ENCODE measurements at regions not wholly inside any gene's neighbourhood (a gene's known extent, or its start where the extent isn't known, plus 50 kb on each side); places are given as distances from the start of the nearest gene placed in this dataset.

DNA sequence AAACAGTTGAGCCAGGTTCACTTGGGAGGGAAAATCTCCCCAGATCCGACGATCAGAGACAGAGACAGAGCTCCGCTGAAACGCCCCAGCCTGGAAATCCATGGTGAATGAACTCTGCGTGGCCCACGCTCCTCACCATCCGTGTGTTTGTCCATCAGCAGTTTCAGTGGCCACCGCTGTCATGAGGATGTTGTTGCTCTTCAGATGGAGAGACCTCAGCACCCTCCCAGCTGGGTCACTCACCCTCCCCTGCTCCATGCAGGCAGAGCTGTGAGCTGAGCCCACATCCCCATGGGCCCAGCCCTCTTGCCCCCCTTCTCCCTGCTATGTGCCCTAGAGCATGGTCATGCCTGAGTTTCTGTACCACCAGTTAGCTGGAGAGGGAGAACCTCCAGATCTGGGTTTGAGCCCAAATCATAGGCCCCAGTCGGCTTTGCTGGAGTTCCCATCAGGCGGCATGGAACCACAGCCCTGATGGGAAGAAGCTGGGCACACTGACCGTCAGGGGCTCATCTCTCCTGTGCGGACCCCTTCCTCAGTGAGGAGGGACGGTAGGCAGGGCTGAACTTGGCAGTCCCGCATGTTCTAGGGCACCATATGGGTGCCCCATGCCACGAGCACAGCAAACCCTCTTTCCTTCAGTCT is 154.4 kb upstream of the COL5A1 start:
- DNase-seq (ENCODE audit: low spot score): no peak

DNA sequence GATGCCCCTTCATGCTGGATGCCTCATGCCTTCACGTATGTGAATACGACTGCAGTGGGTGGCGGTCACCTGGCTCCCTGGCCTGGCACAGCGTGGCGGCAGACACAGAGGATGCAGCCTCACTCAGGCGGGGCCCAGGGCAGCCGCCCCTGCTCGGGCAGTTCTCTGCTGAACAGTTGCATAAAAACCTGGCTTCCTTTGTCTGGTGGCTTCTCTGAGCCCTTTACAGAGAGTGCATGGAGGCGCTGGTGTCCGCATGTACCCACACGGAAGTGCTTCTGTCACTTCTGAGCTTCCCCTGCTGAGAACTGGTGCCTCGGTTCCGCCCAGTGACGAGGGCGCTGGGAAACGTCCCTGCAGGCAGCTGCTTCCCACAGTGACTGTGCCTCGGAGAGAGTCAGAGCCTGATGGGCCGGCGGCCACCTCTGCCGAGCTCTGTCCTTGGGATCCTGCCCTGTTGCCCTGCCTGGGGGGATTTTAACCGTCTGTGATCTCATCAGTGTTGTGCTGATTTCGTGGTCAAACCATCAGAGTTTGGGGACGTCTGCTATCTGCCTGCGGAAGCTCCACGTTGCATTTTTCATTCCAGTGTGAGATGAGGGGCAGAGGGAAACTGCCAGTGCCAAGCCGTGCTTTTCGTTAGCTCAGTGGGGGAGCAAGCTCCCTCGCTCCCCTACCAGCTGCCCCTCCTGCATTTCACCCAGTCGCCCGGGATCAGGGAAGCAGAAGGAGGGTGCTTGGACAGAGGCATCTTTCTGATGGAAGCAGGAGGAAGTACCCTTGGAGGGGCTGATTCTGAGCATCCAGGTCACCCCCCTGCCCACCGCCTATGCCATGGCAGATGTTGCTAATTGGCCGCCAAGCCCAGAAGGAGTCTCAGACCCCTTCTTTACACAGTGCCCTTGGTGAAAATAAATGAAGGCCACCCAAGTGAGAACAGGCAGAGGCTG is 153.0 kb upstream of the COL5A1 start:
- no peak for DNase-seq (ENCODE audit: low spot score)

DNA sequence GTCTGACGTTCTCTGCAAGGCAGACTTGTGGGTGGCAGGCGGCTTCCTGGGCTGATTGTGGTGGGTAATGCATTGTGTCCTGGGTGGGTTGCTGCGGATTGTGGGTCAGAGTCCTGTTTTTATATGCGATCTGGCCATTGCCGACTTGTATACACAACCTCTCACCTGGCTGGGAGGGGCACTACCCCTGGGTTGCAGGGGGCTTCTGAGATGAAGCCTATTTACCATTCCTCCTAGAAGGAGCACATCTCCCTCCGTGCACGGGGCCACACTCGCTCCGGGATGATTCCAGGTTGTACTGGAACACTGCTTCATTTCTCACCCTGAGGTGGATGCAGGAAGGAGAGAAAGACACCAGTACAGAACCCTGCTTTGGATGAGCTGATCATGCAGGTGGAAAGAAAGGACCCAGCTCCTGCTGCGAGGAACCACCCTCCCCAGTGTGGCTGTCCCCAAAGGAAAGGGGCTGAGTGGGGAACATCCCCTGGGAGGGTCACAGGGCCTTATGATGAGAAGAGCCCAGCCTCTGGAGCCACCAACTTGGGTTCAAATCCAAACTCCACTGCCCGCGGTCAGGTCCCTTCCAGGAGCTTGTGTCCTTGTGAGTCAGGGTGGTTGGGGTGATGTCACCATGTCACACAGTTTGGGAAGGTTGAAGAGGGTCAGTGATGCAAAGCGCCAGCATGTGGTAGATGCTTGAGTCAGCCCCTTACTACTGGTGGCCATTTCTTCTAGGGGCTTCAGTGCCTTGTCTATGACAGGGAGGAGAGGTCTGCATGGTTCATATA is 151.8 kb upstream of the COL5A1 start:
- DNase-seq (ENCODE audit: low spot score): no peak

DNA sequence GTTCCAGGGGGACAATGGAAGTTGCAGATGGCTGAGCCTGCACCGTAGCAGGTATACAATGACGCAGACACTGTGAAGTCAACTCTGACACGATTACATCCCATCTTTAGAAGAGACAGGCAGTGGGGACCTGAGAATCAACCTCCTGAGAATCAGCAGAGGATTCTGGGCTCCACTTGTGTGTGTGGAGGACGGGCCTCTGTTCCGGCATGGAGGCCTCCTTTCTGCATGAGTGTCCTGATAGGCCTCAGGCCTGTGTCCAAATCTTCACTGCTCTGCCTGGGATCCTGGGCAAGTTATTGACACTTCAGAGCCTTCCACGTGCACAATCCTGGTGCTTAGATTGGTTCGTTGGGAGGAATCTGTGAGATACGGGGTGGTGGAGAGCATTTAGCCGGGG is 151.2 kb upstream of the COL5A1 start:
- no peak for DNase-seq (ENCODE audit: low spot score)

DNA sequence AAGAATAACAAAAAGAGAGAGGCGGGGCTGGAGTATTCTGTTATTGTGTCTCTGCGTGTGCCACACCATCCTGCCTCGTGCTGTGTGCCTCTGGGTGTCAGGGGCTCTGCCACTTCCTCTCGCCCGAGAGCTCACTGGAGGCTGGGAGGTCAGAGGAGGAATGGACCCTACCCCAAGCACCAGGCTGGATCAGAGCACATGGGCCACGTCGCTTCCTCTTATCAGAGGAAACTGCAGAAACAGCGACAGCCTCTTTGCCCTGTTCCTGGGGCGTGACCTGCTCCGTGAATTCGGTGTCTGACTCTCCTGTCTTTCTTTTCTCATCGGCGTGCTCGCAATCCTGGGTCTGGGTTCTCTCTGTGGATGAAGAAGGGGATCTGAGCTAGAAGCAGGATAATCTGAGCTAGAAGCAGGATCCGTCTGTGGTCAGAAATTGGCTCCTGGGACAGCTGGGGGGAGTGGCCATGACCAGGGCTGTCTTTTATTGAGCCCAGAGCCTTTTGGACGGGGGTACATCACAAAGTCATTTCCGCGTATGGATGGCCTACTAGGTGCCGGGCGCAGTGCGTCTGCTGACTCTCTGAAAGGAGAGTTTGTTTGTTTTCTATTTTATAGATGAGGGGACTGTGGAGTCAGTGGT is 150.3 kb upstream of the COL5A1 start:
- DNase-seq (ENCODE audit: low spot score): no peak

DNA sequence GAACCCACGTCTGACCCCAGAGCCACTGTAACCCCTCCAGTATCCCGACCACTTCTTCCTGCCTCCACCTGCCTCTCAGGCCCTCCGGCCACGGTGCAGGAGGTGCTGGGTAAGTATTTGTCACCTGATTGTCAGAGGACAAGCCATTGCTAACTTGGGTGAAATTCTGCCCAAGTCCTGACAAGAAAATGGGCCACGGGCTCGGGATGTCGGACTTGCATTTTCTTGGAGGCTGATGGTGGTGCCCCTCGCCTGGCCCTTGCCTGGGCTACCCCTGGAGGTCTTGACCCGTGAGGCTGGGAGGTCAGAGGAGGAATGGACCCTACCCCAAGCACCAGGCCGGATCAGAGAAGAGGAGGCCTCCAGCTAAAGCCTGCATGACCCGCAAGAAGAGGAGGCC is 149.7 kb upstream of the COL5A1 start:
- DNase-seq (ENCODE audit: low spot score): no peak

DNA sequence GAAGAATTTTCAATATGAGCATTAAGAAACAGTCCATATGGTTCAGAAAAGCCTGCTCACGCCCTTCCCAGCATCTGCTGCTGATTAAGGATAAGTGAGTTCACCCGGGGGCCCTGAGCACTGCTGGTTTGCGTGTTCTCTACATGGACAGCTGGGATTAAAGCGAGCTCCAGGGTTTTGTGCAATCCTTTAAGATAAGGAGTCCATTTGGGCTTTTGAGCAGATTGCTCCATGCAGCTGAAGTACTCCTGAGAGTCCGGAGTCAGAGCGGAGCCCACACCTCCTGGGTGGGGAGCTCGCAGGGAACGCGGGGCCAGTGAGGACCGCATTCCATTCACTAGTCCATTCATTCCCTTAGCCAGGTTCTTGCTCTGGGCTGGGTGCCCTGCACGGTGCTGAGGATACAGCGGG is 149.3 kb upstream of the COL5A1 start:
- DNase-seq (ENCODE audit: low spot score): peak; percentile 82

DNA sequence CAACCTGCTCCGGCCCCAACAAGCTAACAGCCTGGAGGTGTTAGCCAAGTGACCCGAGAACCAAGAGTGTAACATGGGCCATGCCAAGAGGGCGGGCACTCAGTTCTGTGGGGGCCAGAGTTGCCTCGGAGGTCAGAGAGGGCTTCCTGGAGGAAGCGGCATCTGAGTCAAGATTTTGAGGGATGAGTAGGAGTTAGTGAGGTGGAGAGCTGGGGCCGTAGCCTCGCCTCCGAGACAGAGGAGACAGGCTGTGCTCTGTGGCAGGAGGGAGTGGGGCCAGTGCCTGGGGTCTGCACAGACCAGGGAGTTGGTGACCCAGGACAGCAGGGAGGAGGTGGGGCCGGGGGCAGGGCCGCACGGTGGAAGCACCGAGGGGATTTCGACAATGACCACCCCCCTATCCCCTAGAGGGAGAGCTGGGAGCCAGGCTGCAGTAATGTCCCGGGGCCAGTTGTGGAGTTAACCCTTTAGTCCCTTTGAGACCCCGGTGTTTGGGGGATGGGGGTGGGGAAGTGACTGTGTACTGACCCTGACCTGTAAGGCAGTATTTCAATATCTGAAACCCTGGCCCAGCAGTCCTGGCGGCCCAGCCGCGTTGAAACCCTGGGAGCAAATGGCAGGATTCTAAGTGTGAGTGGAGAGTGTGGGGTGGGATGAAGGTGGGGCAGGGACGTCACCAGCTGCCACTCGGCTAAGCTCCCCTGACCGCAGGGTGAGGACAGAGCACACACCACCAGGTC is 148.7 kb upstream of the COL5A1 start:
- DNase-seq (ENCODE audit: low spot score): no peak

DNA sequence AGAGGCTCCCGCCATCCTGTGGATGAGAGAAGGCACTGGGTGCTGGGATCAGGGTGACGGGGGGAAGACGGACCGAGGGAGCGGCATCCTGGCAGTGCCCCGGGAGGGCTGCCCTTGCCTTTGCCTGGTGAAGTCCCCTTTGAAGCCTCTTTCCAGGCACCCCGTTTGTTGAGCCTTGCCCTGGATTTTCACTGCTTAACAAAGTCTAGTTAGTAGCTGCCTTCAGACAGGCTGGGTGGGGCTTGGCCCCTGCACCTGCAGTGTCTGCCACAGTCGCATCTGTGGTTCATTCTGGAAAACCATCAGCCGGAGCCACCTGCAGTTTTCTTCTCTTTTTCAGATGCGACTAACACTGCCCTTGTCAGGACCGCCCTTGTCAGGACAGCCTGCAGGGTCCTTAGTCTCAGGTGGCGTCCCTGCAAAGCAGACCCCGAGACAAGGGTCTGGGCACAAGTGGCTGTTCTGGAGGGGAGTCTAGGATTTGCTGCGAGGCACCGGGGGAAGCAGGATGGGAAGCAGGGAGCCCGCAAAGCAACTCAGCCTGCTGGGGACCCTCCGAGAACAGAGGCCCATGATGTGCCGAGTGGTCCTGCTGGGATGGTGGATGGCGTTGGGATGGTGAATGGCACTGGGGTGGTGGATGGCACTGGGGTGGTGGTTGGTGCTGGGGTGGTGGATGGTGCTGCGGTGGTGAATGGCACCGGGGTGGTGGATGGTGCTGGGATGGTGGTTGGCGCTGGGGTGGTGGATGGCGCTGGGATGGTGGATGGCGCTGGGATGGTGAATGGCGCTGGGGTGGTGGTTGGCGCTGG is 147.9 kb upstream of the COL5A1 start:
- DNase-seq (ENCODE audit: low spot score): no peak

DNA sequence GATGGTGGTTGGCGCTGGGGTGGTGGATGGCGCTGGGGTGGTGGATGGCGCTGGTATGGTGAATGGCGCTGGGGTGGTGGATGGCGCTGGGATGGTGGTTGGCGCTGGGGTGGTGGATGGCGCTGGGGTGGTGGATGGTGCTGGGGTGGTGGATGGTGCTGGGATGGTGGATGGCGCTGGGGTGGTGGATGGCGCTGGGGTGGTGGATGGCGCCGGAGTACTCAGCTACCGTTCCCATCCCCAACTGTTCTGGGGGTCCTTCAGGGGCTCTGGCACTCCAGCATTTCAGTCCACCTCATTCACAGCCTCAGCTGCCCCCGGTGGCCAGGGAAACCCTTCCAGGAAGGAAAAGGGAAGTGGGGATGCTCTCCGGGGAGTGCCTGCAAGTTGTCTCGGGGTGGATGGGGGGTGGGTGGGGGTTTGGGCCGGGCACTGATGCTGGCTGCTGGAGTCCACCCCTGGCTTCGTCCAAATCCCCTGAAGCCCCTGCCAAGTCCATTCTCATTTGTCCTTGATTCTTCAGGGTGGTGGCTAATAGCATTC is 147.3 kb upstream of the COL5A1 start:
- no peak for DNase-seq (ENCODE audit: low spot score)

DNA sequence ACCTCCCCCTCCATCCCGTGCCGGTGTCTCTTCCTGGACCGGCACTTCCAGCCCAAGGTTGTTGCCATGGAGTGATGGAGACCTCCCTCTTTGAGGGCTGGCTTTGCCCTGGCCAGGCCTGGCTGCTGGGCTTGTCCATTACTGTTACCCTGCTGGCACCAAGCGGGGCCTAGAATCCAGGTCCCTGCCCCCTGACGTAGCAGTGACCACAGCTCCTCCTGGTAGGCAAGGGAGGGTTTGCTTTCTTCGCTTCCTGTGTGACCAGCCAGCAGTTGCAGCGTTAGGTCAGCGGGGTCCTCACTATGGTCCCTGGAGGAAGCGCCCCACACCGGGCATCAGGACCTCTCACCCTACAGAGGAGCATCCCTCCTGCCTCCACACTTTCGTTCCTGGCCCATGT is 146.7 kb upstream of the COL5A1 start:
- DNase-seq (ENCODE audit: low spot score): no peak

DNA sequence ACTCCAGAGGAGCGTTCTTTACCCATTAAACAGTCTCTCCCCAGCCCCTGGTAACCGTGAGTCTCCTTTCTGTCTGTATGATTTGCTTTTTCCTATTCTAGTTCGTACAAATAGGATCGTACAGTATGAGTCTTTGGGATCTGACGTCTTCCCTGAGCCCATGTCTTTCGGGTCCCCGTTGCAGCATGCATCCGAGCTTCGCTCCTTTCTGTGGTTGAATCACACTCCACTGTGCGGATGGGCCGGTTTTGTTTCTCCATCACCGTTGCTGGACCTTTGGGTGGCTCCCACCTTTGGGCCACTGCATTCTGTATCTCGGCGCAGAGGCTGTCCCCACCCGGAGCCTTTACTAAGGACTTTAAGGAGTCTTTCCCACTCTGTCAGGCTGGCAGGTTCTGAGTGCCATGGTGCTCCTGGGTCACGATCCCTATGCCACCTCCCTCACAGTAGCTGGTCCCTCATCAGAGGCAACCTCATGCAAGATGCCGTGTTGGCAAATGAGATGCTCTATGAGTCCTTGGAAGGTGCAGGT is 145.7 kb upstream of the COL5A1 start:
- no peak for DNase-seq (ENCODE audit: low spot score)

DNA sequence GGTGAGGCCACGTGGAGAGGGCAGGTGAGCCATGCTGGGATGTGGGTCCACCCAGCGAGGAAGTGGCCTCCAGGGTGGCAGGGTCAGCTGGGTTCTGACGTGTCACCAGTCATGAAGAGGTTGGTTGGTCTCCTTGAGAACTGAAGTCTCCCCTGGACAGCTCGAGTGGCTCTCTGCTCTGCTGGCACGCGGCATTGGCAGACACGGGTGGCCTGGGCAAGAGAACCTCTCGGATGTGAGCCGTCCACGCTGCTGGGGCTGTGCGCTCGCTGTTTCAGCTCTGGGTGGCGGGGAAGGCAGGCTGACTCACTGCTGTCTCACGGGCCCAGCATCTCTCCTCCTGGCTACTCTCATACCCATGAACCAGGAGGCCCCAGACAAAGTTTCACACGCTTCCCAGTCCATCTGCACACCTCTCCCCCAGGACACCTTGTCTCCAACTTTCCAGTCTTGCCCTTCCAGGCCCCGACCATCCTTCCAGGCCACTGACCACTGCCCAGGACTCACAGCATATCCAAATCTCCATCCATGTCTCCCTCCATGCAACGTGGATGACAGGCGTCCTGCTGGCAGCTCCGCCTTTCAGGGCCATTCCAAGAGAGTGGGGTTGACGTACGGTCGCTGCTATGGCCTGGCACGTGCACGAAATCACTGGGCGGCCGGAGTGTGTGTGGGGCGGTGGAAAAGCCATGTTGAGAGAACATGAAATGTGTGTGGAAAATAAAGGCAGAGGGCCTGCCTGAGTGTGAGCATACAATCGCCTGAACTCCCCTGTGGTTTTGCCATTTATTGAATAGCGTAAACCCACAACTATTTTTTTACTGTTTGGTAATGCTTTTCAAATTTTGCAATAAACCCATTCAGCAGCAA is 145.0 kb upstream of the COL5A1 start:
- no peak for DNase-seq (ENCODE audit: low spot score)

DNA sequence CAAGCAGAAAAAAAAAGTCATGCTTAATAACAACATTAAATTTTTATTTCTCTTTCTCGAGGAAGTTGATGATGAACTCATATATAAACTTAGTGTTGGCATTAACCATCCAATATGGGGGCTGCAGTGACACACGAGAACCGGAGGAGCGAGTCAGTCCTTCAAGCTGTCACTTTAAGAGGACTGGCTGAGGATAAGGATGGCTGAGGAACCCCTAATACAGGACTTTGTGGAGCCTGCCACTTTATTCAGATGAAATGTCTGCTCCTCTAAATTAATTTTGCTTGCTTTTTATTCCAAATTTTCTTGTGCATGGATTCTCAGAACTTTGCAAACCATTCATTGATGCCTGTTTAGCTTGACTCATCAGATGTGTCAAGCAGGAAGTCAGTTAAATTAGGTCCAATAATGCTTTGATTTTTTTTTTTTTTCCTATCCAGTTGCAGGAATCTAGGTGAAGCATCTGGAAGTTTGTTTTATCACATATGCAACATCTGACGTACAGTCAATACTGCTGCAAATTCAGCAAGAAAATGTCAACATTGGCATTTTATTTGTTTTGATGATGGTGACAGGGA is 144.2 kb upstream of the COL5A1 start:
- DNase-seq (ENCODE audit: low spot score): no peak

DNA sequence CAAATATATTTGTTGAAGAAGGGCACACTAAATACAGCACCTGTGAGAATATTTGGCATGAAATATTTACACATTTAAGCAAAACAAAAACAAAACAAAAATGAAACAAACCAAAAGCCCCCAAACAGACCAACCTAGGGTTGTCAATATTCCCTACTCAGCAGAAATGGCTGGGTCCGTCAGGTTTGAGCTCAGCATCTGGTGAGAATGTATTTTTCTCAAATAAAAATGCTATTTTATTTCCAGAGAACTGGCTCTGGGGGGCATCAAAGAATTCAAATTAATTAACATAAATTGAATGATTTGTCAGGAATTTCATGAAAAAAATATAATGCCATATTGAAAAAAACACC is 142.8 kb upstream of the COL5A1 start:
- DNase-seq (ENCODE audit: low spot score): no peak

DNA sequence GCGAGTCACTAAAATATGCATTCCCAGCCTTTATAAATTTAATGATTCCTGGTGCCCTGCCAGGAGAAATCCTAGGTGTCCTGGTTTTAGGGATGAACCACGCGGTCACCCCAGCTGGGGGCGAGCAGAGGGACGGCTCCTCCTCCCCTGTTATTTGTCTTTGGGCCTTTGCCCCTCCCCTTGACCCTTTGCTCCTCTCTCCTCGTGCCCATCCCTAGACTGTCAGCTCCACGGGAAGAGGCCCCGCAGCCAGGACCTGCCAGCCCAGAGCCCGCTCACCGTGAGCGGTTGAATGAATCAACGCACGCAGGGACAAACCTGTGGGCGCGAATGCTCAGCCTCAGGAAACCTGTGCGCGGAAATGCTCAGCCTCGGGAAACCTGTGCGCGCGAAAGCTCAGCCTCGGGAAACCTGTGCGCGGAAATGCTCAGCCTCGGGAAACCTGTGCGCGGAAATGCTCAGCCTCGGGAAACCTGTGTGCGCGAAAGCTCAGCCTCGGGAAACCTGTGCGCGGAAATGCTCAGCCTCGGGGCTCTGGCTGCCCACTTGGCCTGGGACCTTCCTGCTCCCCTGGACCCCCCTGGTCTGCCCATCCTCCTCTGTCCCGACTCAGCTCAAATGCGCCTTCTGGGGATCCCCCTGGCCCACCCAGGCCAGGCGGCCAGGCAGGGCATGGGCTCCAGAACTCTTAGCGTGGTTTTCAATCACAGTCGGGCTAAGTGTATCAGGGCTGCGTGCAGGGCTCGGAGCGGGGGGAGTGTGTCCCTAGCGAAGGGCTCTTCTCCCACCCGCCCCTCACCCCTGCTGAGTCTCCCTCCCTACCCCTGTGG is 140.5 kb upstream of the COL5A1 start:
- DNase-seq (ENCODE audit: low spot score): no peak

DNA sequence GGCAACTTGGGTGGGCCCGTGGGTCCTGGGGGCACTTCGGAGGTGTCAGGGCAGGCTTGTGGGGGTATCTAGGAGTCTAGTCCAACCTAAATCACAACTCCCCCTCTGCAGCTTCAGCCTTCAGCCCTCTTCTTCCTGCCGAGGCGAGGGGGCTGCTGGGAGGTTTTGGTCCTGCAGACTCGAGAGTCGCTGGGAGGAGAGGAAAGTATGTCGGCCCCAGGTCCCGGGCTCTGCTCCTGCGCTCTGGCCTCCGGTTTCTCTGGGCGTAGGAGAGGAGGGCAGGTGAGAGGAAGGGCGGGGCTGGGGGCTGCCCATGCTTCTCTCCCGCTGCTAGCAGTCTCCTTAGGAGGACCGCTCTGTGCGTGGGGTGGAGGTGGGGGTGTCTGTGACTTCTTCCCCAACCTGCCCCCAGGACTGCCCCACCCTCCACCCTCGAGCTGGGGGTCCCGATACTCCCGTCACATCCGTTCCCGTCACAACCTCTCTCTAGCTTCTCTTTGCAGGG is 139.8 kb upstream of the COL5A1 start:
- DNase-seq (ENCODE audit: low spot score): no peak
